H1 (cell line): ENCODE measurements at regions not wholly inside any gene's neighbourhood (a gene's known extent, or its start where the extent isn't known, plus 50 kb on each side); places are given as distances from the start of the nearest gene placed in this dataset.

ENCODE experiments used
- CTCF ChIA-PET: fragments of 300-600 bp; sonication (Branson Sonifier 250); formaldehyde crosslinking; loops from one replicate; lab custom pipeline; 2021; ENCODE audit not compliant: partially characterized antibody; lab: Charles Lee
- POLR2A ChIA-PET: fragments of 300-600 bp; sonication (Branson Sonifier 250); formaldehyde crosslinking; loops from one replicate; lab custom pipeline; 2021; ENCODE audit warnings: inconsistent platforms; ENCODE audit not compliant: partially characterized antibody; lab: Charles Lee
- DNase-seq, 2 experiments: peaks; one replicate each; pipeline versions ENCODE4 v3.0.0 to v3.0.0-alpha.2; 2010 to 2022; ENCODE audit warnings: low spot score in 2 of 2, low read depth in 1 of 2, mixed read lengths in 1 of 2
- FAIRE-seq: peaks from 2 replicates; lab custom pipeline; 2011; peaks lifted over from hg19 to GRCh38; lab: Jason Lieb, UNC
- H2AFZ ChIP-seq: 2 replicates; pipeline ENCODE4 v1.8.1; 2012; ENCODE audit warnings: low read length, inconsistent platforms
- H2AK5ac ChIP-seq: 2 replicates; pipeline ENCODE4 v1.6.1; 2013; ENCODE audit warnings: low read depth, low read length
- H2BK120ac ChIP-seq: replicated peaks from 2 replicates; pipeline ENCODE3; 2013; ENCODE audit warnings: low read depth, low read length, inconsistent platforms
- H2BK12ac ChIP-seq: 2 replicates; pipeline ENCODE4 v1.6.1; 2013; ENCODE audit warnings: low read depth, low read length
- H2BK15ac ChIP-seq: 2 replicates; pipeline ENCODE4 v1.6.1; 2013; ENCODE audit warnings: low read length
- H2BK20ac ChIP-seq: 2 replicates; pipeline ENCODE4 v1.6.1; 2013; ENCODE audit warnings: low read length
- H2BK5ac ChIP-seq: 2 replicates; pipeline ENCODE4 v1.6.1; 2013; ENCODE audit warnings: low read depth, low read length
- H3K14ac ChIP-seq: 2 replicates; pipeline ENCODE4 v1.6.1; 2013; ENCODE audit warnings: inconsistent platforms; ENCODE audit not compliant: insufficient read length
- H3K18ac ChIP-seq: 2 replicates; pipeline ENCODE4 v1.6.1; 2013; ENCODE audit warnings: low read length; ENCODE audit errors: extremely low read depth
- H3K23ac ChIP-seq: 2 replicates; pipeline ENCODE4 v1.6.1; 2013; ENCODE audit warnings: inconsistent platforms; ENCODE audit not compliant: insufficient read length
- H3K23me2 ChIP-seq: 2 replicates; pipeline ENCODE4 v1.6.1; 2013; ENCODE audit warnings: low read depth, low read length
- H3K27ac ChIP-seq: 2 replicates; pipeline ENCODE4 v1.6.1; 2011; ENCODE audit warnings: low read depth, low read length, inconsistent platforms
- H3K27me3 ChIP-seq, 4 experiments: replicated peaks in 1 of 4; 1 replicate in 1 of 4; 2 replicates in 3 of 4; pipeline versions ENCODE4 v1.6.1 to v1.8.1; 2011 to 2013; ENCODE audit warnings: low read length in 3 of 4, mild to moderate bottlenecking in 3 of 4, inconsistent platforms in 2 of 4, mixed read lengths in 2 of 4, moderate library complexity in 1 of 4; ENCODE audit not compliant: control insufficient read depth in 3 of 4, insufficient read depth in 3 of 4; ENCODE audit errors: extremely low read depth in 1 of 4
- H3K36me3 ChIP-seq, 4 experiments: 2 replicates each; pipeline versions ENCODE4 v1.6.1 to v1.8.1; 2011 to 2013; ENCODE audit warnings: mild to moderate bottlenecking in 4 of 4, low read length in 3 of 4, moderate library complexity in 2 of 4, control low read depth in 1 of 4, inconsistent platforms in 1 of 4; ENCODE audit not compliant: insufficient read depth in 4 of 4, control insufficient read depth in 2 of 4
- H3K4ac ChIP-seq: replicated peaks from 2 replicates; pipeline ENCODE3; 2013; ENCODE audit warnings: low read length, low read depth, mixed read lengths, inconsistent platforms; ENCODE audit not compliant: insufficient read length
- H3K4me1 ChIP-seq, 4 experiments: replicated peaks in 1 of 4; 1 replicate in 1 of 4; 2 replicates in 3 of 4; pipeline versions ENCODE4 v1.6.1 to v1.8.1; 2011 to 2013; ENCODE audit warnings: low read length in 3 of 4, inconsistent platforms in 2 of 4, mixed read lengths in 1 of 4; ENCODE audit not compliant: insufficient read depth in 4 of 4, control insufficient read depth in 3 of 4
- H3K4me2 ChIP-seq, 2 experiments: 2 replicates each; pipeline versions ENCODE4 v1.6.1 to v1.8.1; 2011 to 2013; ENCODE audit warnings: low read depth in 2 of 2, low read length in 2 of 2, control low read depth in 1 of 2, inconsistent platforms in 1 of 2, mild to moderate bottlenecking in 1 of 2; ENCODE audit not compliant: insufficient read depth in 1 of 2
- H3K4me3 ChIP-seq, 4 experiments: fragments of 200-600, 300-600 bp in 1 of 4; sonication (generic), shearing (Covaris generic), sonication (Bioruptor Twin) in 1 of 4; 2 replicates each; pipeline versions ENCODE4 v1.5.1 to v1.8.1; 2011 to 2016; ENCODE audit warnings: low read length in 4 of 4, low read depth in 3 of 4, control low read depth in 2 of 4, inconsistent platforms in 2 of 4, mild to moderate bottlenecking in 2 of 4, mixed read lengths in 1 of 4, moderate library complexity in 1 of 4; ENCODE audit not compliant: insufficient read depth in 2 of 4; ENCODE audit errors: extremely low read depth in 1 of 4
- H3K56ac ChIP-seq: replicated peaks from 2 replicates; pipeline ENCODE3; 2013; ENCODE audit warnings: low read depth, mild to moderate bottlenecking, mixed read lengths, low read length, inconsistent platforms; ENCODE audit not compliant: insufficient read length
- H3K79me1 ChIP-seq: 2 replicates; pipeline ENCODE4 v1.6.1; 2013; ENCODE audit warnings: low read depth, low read length, control low read depth
- H3K79me2 ChIP-seq, 2 experiments: 2 replicates each; pipeline versions ENCODE4 v1.6.1 to v1.8.1; 2012 to 2013; ENCODE audit warnings: low read length in 2 of 2, mild to moderate bottlenecking in 2 of 2, inconsistent platforms in 1 of 2; ENCODE audit not compliant: insufficient read depth in 2 of 2, control insufficient read depth in 1 of 2
- H3K9ac ChIP-seq, 4 experiments: replicated peaks in 1 of 4; 1 replicate in 1 of 4; 2 replicates in 3 of 4; pipeline versions ENCODE4 v1.6.1 to v1.8.1; 2011 to 2013; ENCODE audit warnings: low read depth in 3 of 4, low read length in 3 of 4, control low read depth in 2 of 4, mild to moderate bottlenecking in 2 of 4, moderate library complexity in 2 of 4, inconsistent platforms in 1 of 4; ENCODE audit errors: extremely low read depth in 1 of 4
- H3K9me3 ChIP-seq, 2 experiments: 2 replicates each; pipeline versions ENCODE4 v1.6.1 to v1.8.1; 2012 to 2013; ENCODE audit warnings: mild to moderate bottlenecking in 2 of 2, moderate library complexity in 2 of 2, control low read depth in 1 of 2, inconsistent platforms in 1 of 2, low read depth in 1 of 2, low read length in 1 of 2, mixed read lengths in 1 of 2; ENCODE audit not compliant: insufficient read depth in 2 of 2
- H4K20me1 ChIP-seq, 2 experiments: replicated peaks in 1 of 2; 2 replicates each; pipeline versions ENCODE3 to v1.8.1; 2011 to 2013; ENCODE audit warnings: inconsistent platforms in 2 of 2, low read length in 2 of 2, mild to moderate bottlenecking in 1 of 2; ENCODE audit not compliant: insufficient read depth in 2 of 2, control insufficient read depth in 1 of 2
- H4K5ac ChIP-seq: 2 replicates; pipeline ENCODE4 v1.6.1; 2013; ENCODE audit warnings: low read length, low read depth, mixed read lengths, inconsistent platforms; ENCODE audit not compliant: insufficient read length
- H4K8ac ChIP-seq: 2 replicates; pipeline ENCODE4 v1.8.0; 2013; ENCODE audit warnings: mild to moderate bottlenecking, moderate library complexity, low read length, inconsistent platforms; ENCODE audit not compliant: insufficient read depth; ENCODE audit errors: extremely low read depth
- H4K91ac ChIP-seq: replicated peaks from 2 replicates; pipeline ENCODE3; 2013; ENCODE audit warnings: low read length, mixed read lengths, inconsistent platforms; ENCODE audit not compliant: insufficient read length
- CEBPB ChIP-seq: IDR thresholded peaks from 2 replicates; pipeline ENCODE4 v1.6.1; 2012; ENCODE audit warnings: low read depth, low read length
- HDAC6 ChIP-seq: IDR thresholded peaks from one replicate; pipeline ENCODE4 v1.7.1; 2012; ENCODE audit warnings: low read depth, mild to moderate bottlenecking, inconsistent platforms, low read length, moderate library complexity
- WGBS, 2 experiments: shearing (Covaris generic) in 1 of 2; methylation state at CpG; one replicate each; pipeline versions ENCODE4 v1.1.6 to v1.1.7; 2013 to 2015; ENCODE audit warnings: low lambda C conversion rate in 2 of 2, mixed read lengths in 2 of 2, inconsistent platforms in 1 of 2, low coverage in 1 of 2, missing lambda C conversion rate in 1 of 2; ENCODE audit not compliant: insufficient replicate concordance in 2 of 2, insufficient coverage in 1 of 2, insufficient read length in 1 of 2; ENCODE audit errors: extremely low coverage in 1 of 2, missing lambda C conversion rate in 1 of 2; 5-methylcytosine and 5-hydroxymethylcytosine counted together

GRCh38 chr10:4669585-4669984, 156.4 kb upstream of the AKR1E2 start:
- H3K79me1 ChIP-seq = no peaks in the 10 kb centered on the region
- no peak overlapping the region for H3K4me3 ChIP-seq
- H2BK120ac ChIP-seq = no peak overlapping the region
- H3K4ac ChIP-seq = no peak overlapping the region
- H3K23ac ChIP-seq = no peak overlapping the region
- H3K4me2 ChIP-seq = no peak overlapping the region
- no peaks in the 10 kb centered on the region for H4K20me1 ChIP-seq
- WGBS, 2 experiments = 89% methylated on average over 2 of the region's 2 CpGs; no CpG with 5 or more reads in 1 of the 2 experiments
- FAIRE-seq (no peak), DNase-seq (no peak)
- no peak overlapping the region for H3K56ac ChIP-seq
- no peak overlapping the region for H2BK15ac ChIP-seq
- no peaks in the 10 kb centered on the region for H3K4me1 ChIP-seq
- ChIA-PET CTCF (no interaction called here), POLR2A (no interaction called here)
- no peak overlapping the region for H4K5ac ChIP-seq
- H3K23me2 ChIP-seq = no peaks in the 10 kb centered on the region
- H2AFZ ChIP-seq = no peak overlapping the region
- no peaks in the 10 kb centered on the region for H3K79me2 ChIP-seq
- no peak overlapping the region for H4K8ac ChIP-seq
- no peaks in the 10 kb centered on the region; a peak in 1 of 8 replicates for H3K36me3 ChIP-seq
- H2BK12ac ChIP-seq = no peak overlapping the region
- no peak overlapping the region for H3K27ac ChIP-seq
- no peak for TF ChIP-seq HDAC6
- peak; percentile 67 for TF ChIP-seq CEBPB
- no peak overlapping the region for H4K91ac ChIP-seq
- H2AK5ac ChIP-seq = no peak overlapping the region
- H3K9me3 ChIP-seq = no peaks in the 10 kb centered on the region
- H3K14ac ChIP-seq = no peak overlapping the region
- no peak overlapping the region for H2BK5ac ChIP-seq
- H3K9ac ChIP-seq = no peak overlapping the region
- H2BK20ac ChIP-seq = no peak overlapping the region
- H3K18ac ChIP-seq = no peak overlapping the region
- no peaks in the 10 kb centered on the region for H3K27me3 ChIP-seq
